Spleen (tissue), 7 donors: ENCODE measurements at regions not wholly inside any gene's neighbourhood (a gene's known extent, or its start where the extent isn't known, plus 50 kb on each side); places are given as distances from the start of the nearest gene placed in this dataset.

Experiments
- CTCF ChIP-seq, 11 experiments: fragments of 200-600 bp in 7 of 11; fragments of 450-650 bp in 4 of 11; sonication (generic) in 4 of 11; IDR thresholded peaks in 8 of 11; conservative IDR thresholded peaks in 3 of 11; 1 replicate in 7 of 11; 2 replicates in 4 of 11; pipeline versions ENCODE4 v1.4.0 to v1.8.0; 2016 to 2021; ENCODE audit warnings: antibody characterized with exemption in 11 of 11, inconsistent platforms in 4 of 11, mild to moderate bottlenecking in 1 of 11
- POLR2A ChIP-seq, 3 donors: fragments of 450-650 bp; IDR thresholded peaks; one replicate each; pipeline ENCODE4 v1.5.1; 2017; ENCODE audit warnings: antibody characterized with exemption in 3 of 3, mild to moderate bottlenecking in 1 of 3
- POLR2AphosphoS5 ChIP-seq, 3 donors: sonication (generic); formaldehyde crosslinking; IDR thresholded peaks; one replicate each; pipeline ENCODE4 v1.5.1; 2017; ENCODE audit warnings: antibody characterized with exemption in 3 of 3
- donor health status: DM: no; HTN: no; CAD: no; lungs with moderate emphysema.
- donor health status: DM: no; HTN: no; CAD: no.
- donor health status: DM: no; HTN: no; CAD: no.

- no peak for TF ChIP-seq CTCF (IDR thresholded peaks at IDR 0.05 in 8 of 11, conservative IDR thresholded peaks at IDR 0.05 in 3 of 11)
- TF ChIP-seq POLR2AphosphoS5 (IDR thresholded peaks at IDR 0.05), result no peak
- no peak for TF ChIP-seq POLR2A (IDR thresholded peaks at IDR 0.05)
Measured at GRCh38 chr5:145389047-145389446, 446.1 kb downstream of the PRELID2 start.
